Kidney epithelial cell (primary cell): ENCODE measurements at regions not wholly inside any gene's neighbourhood (a gene's known extent, or its start where the extent isn't known, plus 50 kb on each side); places are given as distances from the start of the nearest gene placed in this dataset.

Experiments
- DNase-seq: peaks from one replicate; pipeline ENCODE4 v3.0.0-alpha.2; 2010; ENCODE audit warnings: low read depth
- H3K27me3 ChIP-seq: 2 replicates; pipeline ENCODE4 v1.6.0; 2011; ENCODE audit warnings: low read length; ENCODE audit not compliant: control insufficient read depth, insufficient read depth
- H3K36me3 ChIP-seq: 2 replicates; pipeline ENCODE4 v1.5.1; 2011; ENCODE audit warnings: low read length; ENCODE audit not compliant: control insufficient read depth, insufficient read depth
- H3K4me3 ChIP-seq: 2 replicates; pipeline ENCODE4 v1.5.1; 2011; ENCODE audit warnings: low read depth, mild to moderate bottlenecking, control low read depth, low read length
- TF ChIP-seq, protein P1 (sequence below): IDR thresholded peaks from 2 replicates; pipeline ENCODE4 v1.5.1; 2011; ENCODE audit warnings: mild to moderate bottlenecking, moderate library complexity, low read length, control low read depth, inconsistent platforms; ENCODE audit not compliant: insufficient read depth, poor library complexity, severe bottlenecking

GRCh38 chr16:9523994-9524393 is 432.6 kb downstream of the HAPSTR1 start:
- Histone ChIP-seq H3K36me3 (no peaks in the 10 kb centered on the region), H3K4me3 (no peak overlapping the region), H3K27me3 (no peaks in the 10 kb centered on the region)
- TF ChIP-seq, protein P1, sequence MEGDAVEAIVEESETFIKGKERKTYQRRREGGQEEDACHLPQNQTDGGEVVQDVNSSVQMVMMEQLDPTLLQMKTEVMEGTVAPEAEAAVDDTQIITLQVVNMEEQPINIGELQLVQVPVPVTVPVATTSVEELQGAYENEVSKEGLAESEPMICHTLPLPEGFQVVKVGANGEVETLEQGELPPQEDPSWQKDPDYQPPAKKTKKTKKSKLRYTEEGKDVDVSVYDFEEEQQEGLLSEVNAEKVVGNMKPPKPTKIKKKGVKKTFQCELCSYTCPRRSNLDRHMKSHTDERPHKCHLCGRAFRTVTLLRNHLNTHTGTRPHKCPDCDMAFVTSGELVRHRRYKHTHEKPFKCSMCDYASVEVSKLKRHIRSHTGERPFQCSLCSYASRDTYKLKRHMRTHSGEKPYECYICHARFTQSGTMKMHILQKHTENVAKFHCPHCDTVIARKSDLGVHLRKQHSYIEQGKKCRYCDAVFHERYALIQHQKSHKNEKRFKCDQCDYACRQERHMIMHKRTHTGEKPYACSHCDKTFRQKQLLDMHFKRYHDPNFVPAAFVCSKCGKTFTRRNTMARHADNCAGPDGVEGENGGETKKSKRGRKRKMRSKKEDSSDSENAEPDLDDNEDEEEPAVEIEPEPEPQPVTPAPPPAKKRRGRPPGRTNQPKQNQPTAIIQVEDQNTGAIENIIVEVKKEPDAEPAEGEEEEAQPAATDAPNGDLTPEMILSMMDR, result no peak
- DNase-seq, result no peak

DNA sequence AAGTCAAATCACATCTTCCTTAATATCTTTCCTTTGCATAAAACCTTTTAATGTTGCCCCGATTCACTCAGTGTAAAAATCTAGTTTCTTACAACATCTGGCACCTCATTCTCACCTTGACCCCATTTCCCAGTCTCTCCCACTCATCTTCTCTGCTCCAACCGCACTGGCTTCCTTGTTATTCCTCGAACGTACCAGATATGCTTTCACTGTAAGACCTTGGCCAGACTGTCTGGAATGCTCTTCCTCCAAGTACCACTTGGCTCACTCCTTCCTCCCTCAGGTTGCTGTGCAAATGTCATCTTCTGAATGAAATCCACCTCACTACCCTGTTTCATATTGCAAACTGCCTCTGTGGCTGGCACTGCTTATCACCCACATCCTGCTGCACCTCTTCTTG is 433.6 kb downstream of the HAPSTR1 start:
- no peaks in the 10 kb centered on the region for H3K36me3 ChIP-seq
- H3K27me3 ChIP-seq, result no peaks in the 10 kb centered on the region
- no peak for DNase-seq
- TF ChIP-seq, protein P1, result no peak
- H3K4me3 ChIP-seq, result no peak overlapping the region

- TF ChIP-seq, protein P1, result no peak
- H3K27me3 ChIP-seq, result no peaks in the 10 kb centered on the region
- no peaks in the 10 kb centered on the region for H3K36me3 ChIP-seq
- no peak for DNase-seq
- no peak overlapping the region for H3K4me3 ChIP-seq
Observed at GRCh38 chr16:9526791-9527190, 435.3 kb downstream of the HAPSTR1 start.

- Histone ChIP-seq H3K4me3 (no peak overlapping the region), H3K27me3 (no peaks in the 10 kb centered on the region), H3K36me3 (no peaks in the 10 kb centered on the region)
- DNase-seq, result no peak
- TF ChIP-seq, protein P1, result no peak
Observed at GRCh38 chr16:9527976-9528375, 436.5 kb downstream of the HAPSTR1 start.

DNA sequence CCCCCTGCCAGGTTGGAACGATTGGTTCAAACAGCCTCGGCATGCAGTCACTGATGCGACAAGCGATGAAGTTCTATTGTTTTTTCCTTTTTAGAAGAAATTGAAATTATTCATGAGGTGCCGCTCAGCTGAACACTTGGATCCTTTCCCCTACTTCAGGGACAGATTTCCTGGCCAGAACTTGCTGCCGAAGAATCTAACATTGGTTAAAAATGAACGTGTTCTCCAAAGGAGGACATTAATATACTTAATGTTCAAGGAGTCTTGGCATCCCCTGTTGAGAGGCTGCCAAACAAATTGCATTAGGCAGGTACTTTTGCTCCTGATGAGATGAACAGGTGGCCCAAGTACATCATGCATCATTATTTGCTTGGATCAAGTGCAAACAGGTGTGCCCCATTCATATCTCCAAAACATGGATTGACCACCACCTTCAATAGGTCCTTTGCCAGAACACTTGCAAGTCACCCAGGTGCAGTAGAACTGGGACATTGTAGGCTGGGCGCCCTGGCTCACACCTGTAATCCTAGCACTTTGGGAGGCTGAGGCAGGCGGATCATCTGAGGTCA is 437.2 kb downstream of the HAPSTR1 start:
- H3K27me3 ChIP-seq, result no peaks in the 10 kb centered on the region
- TF ChIP-seq, protein P1, result no peak

DNA sequence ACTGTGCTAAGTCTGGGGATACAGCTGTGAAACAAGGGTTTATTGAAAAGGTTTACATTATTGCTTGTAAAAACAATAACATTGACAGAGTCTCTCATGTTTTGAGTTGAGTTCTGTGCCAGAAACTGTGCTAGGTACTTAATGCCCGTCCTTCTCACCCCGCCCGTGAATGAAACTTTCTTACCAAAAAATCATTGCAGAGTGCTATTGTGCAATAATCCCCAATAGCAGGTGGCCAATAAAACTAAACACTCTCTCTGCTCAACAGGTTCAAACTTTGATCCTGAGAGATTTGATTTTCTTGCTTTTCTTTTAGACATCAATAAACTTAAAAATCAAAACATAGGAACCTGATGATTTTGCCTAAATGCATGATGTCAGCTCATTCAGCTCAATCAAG is 441.6 kb downstream of the HAPSTR1 start:
- no peaks in the 10 kb centered on the region for H3K36me3 ChIP-seq
- DNase-seq, result no peak
- H3K4me3 ChIP-seq, result no peak overlapping the region
- no peaks in the 10 kb centered on the region for H3K27me3 ChIP-seq
- TF ChIP-seq, protein P1, result no peak

More for the DNA sequence above, 437.2 kb downstream of the HAPSTR1 start:
- Histone ChIP-seq H3K36me3 (no peaks in the 10 kb centered on the region), H3K4me3 (no peak overlapping the region)
- no peak for DNase-seq
